MCF 10A (cell line): ENCODE measurements at regions not wholly inside any gene's neighbourhood (a gene's known extent, or its start where the extent isn't known, plus 50 kb on each side); places are given as distances from the start of the nearest gene placed in this dataset.

ENCODE experiments used
- BruUV-seq: library from RNA; stranded (reverse); fragments of 400-500 nt; replicated peaks from 2 replicates; lab custom pipeline; 2021; lab: Mats Ljungman, UMichigan
- CTCF ChIA-PET: fragments of 300-600 bp; sonication (Branson Sonifier 250); formaldehyde crosslinking; extraction: SDS; loops from one replicate; lab custom pipeline; 2021; ENCODE audit warnings: antibody characterized with exemption, inconsistent platforms; lab: Yijun Ruan, JAX
- POLR2A ChIA-PET: fragments of 300-600, 350-650 bp; sonication (Branson Sonifier 250); formaldehyde crosslinking; extraction: SDS; loops from one replicate; lab custom pipeline; 2020; ENCODE audit warnings: antibody characterized with exemption, inconsistent platforms; lab: Yijun Ruan, JAX
- DNase-seq: peaks from one replicate; pipeline ENCODE4 v3.0.0-alpha.2; 2018; ENCODE audit not compliant: unreplicated experiment
- H3K27ac Mint-ChIP-seq: one replicate; pipeline ENCODE4 v1.8.0; 2022; ENCODE audit warnings: mild to moderate bottlenecking, low read depth, mixed read lengths; ENCODE audit not compliant: unreplicated experiment
- H3K27me3 Mint-ChIP-seq: one replicate; pipeline ENCODE4 v1.8.0; 2022; ENCODE audit warnings: mixed read lengths; ENCODE audit not compliant: insufficient read depth, unreplicated experiment
- H3K36me3 Mint-ChIP-seq: one replicate; pipeline ENCODE4 v1.8.0; 2022; ENCODE audit warnings: mild to moderate bottlenecking, moderate library complexity, mixed read lengths; ENCODE audit not compliant: insufficient read depth, unreplicated experiment
- H3K4me1 Mint-ChIP-seq: one replicate; pipeline ENCODE4 v1.8.0; 2022; ENCODE audit warnings: mixed read lengths; ENCODE audit not compliant: insufficient read depth, unreplicated experiment
- H3K4me3 Mint-ChIP-seq: one replicate; pipeline ENCODE4 v1.8.0; 2022; ENCODE audit warnings: mild to moderate bottlenecking, moderate library complexity, mixed read lengths; ENCODE audit not compliant: unreplicated experiment
- H3K9me3 Mint-ChIP-seq: one replicate; pipeline ENCODE4 v1.8.0; 2022; ENCODE audit warnings: mixed read lengths; ENCODE audit not compliant: unreplicated experiment
- intact Hi-C: fragments of 100-400 bp; cut with micrococcal nuclease; formaldehyde crosslinking; loops from 2 replicates; pipeline ENCODE4 v1.14.1; 2022
- TF ChIP-seq, protein P1 (sequence below): fragments of 200-600 bp; IDR thresholded peaks from one replicate; pipeline ENCODE4 v1.8.0; 2022; ENCODE audit warnings: antibody characterized with exemption, mild to moderate bottlenecking; ENCODE audit not compliant: unreplicated experiment

DNA sequence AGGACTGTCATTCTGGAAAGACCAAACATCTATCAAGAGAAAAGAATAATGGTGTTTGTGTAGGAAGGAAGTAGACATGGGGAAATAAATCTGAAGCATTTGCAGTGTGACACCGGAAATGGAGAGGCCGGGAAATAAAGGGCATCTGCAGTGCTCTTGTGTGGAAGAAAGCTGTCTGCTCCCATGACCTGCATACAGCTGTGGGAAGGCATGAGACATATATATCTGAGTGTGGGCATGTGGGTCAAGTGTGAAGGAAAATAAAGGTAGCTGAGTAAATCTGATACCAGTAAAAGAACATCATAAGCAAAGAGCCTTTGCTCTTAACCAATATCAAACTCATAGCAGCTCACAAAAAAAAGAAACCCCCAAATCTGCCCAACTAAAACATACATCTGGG is 72.1 kb upstream of the OR5AK2 start:
- no TSS peak for BruUV-seq
- Mint-ChIP-seq H3K27me3 (no peaks in the 10 kb centered on the region), H3K4me3 (no peak overlapping the region), H3K9me3 (no peaks in the 10 kb centered on the region), H3K36me3 (no peaks in the 10 kb centered on the region), H3K4me1 (peaks cover 5% of the 10 kb centered on the region), H3K27ac (no peak overlapping the region)
- intact Hi-C loops: no loop called here
- ChIA-PET POLR2A (no interaction called here), CTCF (no interaction called here)
- TF ChIP-seq, protein P1, sequence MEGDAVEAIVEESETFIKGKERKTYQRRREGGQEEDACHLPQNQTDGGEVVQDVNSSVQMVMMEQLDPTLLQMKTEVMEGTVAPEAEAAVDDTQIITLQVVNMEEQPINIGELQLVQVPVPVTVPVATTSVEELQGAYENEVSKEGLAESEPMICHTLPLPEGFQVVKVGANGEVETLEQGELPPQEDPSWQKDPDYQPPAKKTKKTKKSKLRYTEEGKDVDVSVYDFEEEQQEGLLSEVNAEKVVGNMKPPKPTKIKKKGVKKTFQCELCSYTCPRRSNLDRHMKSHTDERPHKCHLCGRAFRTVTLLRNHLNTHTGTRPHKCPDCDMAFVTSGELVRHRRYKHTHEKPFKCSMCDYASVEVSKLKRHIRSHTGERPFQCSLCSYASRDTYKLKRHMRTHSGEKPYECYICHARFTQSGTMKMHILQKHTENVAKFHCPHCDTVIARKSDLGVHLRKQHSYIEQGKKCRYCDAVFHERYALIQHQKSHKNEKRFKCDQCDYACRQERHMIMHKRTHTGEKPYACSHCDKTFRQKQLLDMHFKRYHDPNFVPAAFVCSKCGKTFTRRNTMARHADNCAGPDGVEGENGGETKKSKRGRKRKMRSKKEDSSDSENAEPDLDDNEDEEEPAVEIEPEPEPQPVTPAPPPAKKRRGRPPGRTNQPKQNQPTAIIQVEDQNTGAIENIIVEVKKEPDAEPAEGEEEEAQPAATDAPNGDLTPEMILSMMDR: no peak
- DNase-seq: no peak

DNA sequence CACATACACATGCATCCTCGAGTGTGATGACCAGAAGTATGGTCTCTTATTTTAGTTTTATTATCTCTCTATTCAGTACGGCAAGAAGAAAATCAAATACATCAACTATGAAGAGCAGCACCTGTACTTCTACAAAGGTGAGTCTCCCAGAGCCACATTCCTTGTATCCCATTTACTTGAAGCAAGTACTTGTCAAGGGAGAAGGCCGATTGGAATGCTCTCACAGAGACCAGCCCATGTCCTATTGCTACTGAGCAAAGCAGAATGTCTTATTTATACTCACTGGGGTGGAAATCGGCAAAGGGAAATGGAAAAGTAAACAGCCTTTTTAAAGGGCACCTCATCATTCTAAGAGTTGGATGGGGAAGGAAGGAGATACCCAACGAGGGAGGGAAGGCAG is 72.6 kb upstream of the OR5AK2 start:
- H3K4me1 Mint-ChIP-seq: peaks cover 9% of the 10 kb centered on the region
- ChIA-PET CTCF (no interaction called here), POLR2A (no interaction called here)
- BruUV-seq: no TSS peak
- H3K9me3 Mint-ChIP-seq: no peaks in the 10 kb centered on the region
- intact Hi-C loops: no loop called here
- H3K36me3 Mint-ChIP-seq: no peaks in the 10 kb centered on the region
- TF ChIP-seq, protein P1: no peak
- no peak overlapping the region for H3K27ac Mint-ChIP-seq
- no peak overlapping the region for H3K4me3 Mint-ChIP-seq
- DNase-seq: no peak
- no peaks in the 10 kb centered on the region for H3K27me3 Mint-ChIP-seq

DNA sequence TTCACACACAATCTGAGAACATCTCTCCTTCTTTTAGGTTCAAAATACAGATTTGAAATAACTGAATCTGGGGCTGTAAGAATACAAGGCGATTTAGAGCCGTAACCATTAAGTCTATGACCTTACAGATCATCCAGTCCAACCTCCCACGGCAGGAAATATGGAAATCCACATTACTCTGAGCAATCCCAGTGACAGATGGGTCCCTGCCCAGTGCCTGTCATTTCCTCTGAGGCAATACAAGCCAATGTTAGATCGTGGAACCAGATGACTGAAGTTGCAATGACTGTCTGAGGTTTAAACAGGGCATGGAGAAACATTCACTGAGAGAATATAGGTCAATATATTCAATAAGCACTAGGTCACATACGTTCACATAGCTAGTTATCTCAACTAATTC is 77.4 kb upstream of the OR5AK2 start:
- Mint-ChIP-seq H3K4me1 (peaks cover 16% of the 10 kb centered on the region), H3K9me3 (no peaks in the 10 kb centered on the region), H3K4me3 (no peak overlapping the region), H3K27ac (peak overlapping the region; percentile 42), H3K27me3 (no peaks in the 10 kb centered on the region), H3K36me3 (no peaks in the 10 kb centered on the region)
- DNase-seq: peak; percentile 39
- intact Hi-C loops: no loop called here
- ChIA-PET POLR2A (interaction anchor here (1.0 to 1.7 kb wide), 5 partner anchors 11 to 140 kb away, joined by 3 to 5 read pairs (median 3); no protein-coding TSS in a partner anchor), CTCF (interaction anchor here (1.4 to 4.3 kb wide), 3 partner anchors 19 to 338 kb away, joined by 3 to 18 read pairs (median 9); no protein-coding TSS in a partner anchor)
- BruUV-seq: no TSS peak
- TF ChIP-seq, protein P1: no peak

DNA sequence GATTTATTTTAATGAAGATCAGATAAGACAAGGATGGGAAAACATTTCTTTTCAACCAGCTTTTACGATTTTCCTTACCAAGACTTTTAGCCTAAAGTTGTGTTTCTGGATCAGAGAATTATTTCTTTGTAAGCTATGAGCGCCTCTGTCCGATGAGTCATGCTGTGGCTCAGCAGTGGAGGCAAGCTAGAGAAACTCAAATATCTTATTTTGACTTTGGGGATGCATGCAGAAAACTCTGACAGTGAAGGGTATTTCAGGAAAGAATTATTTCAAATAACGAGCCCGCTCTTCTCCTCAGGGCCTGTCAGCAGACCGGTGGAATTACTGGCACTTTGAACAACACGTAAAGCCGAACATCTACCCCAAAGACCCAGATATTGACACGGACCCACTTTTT is 77.9 kb upstream of the OR5AK2 start:
- Mint-ChIP-seq H3K4me1 (peaks cover 20% of the 10 kb centered on the region), H3K36me3 (no peaks in the 10 kb centered on the region), H3K9me3 (no peaks in the 10 kb centered on the region), H3K27ac (peak overlapping the region; percentile 42), H3K27me3 (no peaks in the 10 kb centered on the region), H3K4me3 (no peak overlapping the region)
- no TSS peak for BruUV-seq
- DNase-seq: peak; percentile 43
- CTCF ChIA-PET: interaction anchor here (0.9 to 4.3 kb wide), 5 partner anchors 16 to 338 kb away, joined by 3 to 18 read pairs (median 3); no protein-coding TSS in a partner anchor
- TF ChIP-seq, protein P1: no peak
- intact Hi-C loops: no loop called here
- POLR2A ChIA-PET: interaction anchor here (1.0 to 1.7 kb wide), 6 partner anchors 11 to 411 kb away, joined by 3 to 5 read pairs (median 3); no protein-coding TSS in a partner anchor
